Activated T-helper 17 cell treated with anti-CD3 and anti-CD28 coated beads, Interleukin-2, amount 50 U/mL, for 72 hours (primary cell): ENCODE measurements at regions not wholly inside any gene's neighbourhood (a gene's known extent, or its start where the extent isn't known, plus 50 kb on each side); places are given as distances from the start of the nearest gene placed in this dataset.

ENCODE experiments used
- ATAC-seq: fragments of 150-1000 bp; cut with Tn5 transposase; replicated peaks from 2 replicates; pipeline ENCODE4 v1.10.0; 2021; ENCODE audit warnings: mild to moderate bottlenecking, moderate library complexity
- H3K27ac Mint-ChIP-seq: one replicate; pipeline ENCODE4 v1.8.0; 2022; ENCODE audit warnings: mixed read lengths
- H3K27me3 Mint-ChIP-seq: one replicate; pipeline ENCODE4 v1.8.0; 2022; ENCODE audit warnings: mixed read lengths
- H3K36me3 Mint-ChIP-seq: one replicate; pipeline ENCODE4 v1.8.0; 2022; ENCODE audit warnings: low read depth, mild to moderate bottlenecking, mixed read lengths
- H3K4me1 Mint-ChIP-seq: one replicate; pipeline ENCODE4 v1.8.0; 2022; ENCODE audit warnings: mixed read lengths
- H3K4me3 Mint-ChIP-seq: one replicate; pipeline ENCODE4 v1.8.0; 2022; ENCODE audit warnings: mild to moderate bottlenecking, mixed read lengths
- H3K9me3 Mint-ChIP-seq: one replicate; pipeline ENCODE4 v1.8.0; 2022; ENCODE audit warnings: mixed read lengths

GRCh38 chr2:209314653-209315052 is 109.2 kb upstream of the MAP2 start:
- Mint-ChIP-seq H3K4me1 (no peaks in the 10 kb centered on the region), H3K4me3 (no peak overlapping the region), H3K9me3 (peaks cover 6% of the 10 kb centered on the region), H3K27ac (no peak overlapping the region), H3K36me3 (no peaks in the 10 kb centered on the region), H3K27me3 (no peaks in the 10 kb centered on the region)
- no peak for ATAC-seq

- no peak overlapping the region for H3K4me3 Mint-ChIP-seq
- ATAC-seq: no peak
- peaks cover 3% of the 10 kb centered on the region for H3K9me3 Mint-ChIP-seq
- H3K27me3 Mint-ChIP-seq: no peaks in the 10 kb centered on the region
- no peaks in the 10 kb centered on the region for H3K36me3 Mint-ChIP-seq
- H3K27ac Mint-ChIP-seq: no peak overlapping the region
- no peaks in the 10 kb centered on the region for H3K4me1 Mint-ChIP-seq
Measured at GRCh38 chr2:209316141-209316540, 107.7 kb upstream of the MAP2 start.

- H3K36me3 Mint-ChIP-seq: no peaks in the 10 kb centered on the region
- H3K27ac Mint-ChIP-seq: no peak overlapping the region
- no peak overlapping the region for H3K4me3 Mint-ChIP-seq
- H3K27me3 Mint-ChIP-seq: no peaks in the 10 kb centered on the region
- no peaks in the 10 kb centered on the region for H3K4me1 Mint-ChIP-seq
- ATAC-seq: no peak
- no peaks in the 10 kb centered on the region for H3K9me3 Mint-ChIP-seq
Measured at GRCh38 chr2:209321076-209321475, 102.8 kb upstream of the MAP2 start.

- no peak overlapping the region for H3K4me3 Mint-ChIP-seq
- H3K27me3 Mint-ChIP-seq: no peaks in the 10 kb centered on the region
- H3K4me1 Mint-ChIP-seq: no peaks in the 10 kb centered on the region
- no peaks in the 10 kb centered on the region for H3K36me3 Mint-ChIP-seq
- H3K9me3 Mint-ChIP-seq: no peaks in the 10 kb centered on the region
- ATAC-seq: no peak
- H3K27ac Mint-ChIP-seq: no peak overlapping the region
Measured at GRCh38 chr2:209321581-209321980, 102.3 kb upstream of the MAP2 start.

- no peak overlapping the region for H3K4me3 Mint-ChIP-seq
- no peaks in the 10 kb centered on the region for H3K27me3 Mint-ChIP-seq
- no peaks in the 10 kb centered on the region for H3K36me3 Mint-ChIP-seq
- H3K9me3 Mint-ChIP-seq: no peaks in the 10 kb centered on the region
- H3K27ac Mint-ChIP-seq: no peak overlapping the region
- no peaks in the 10 kb centered on the region for H3K4me1 Mint-ChIP-seq
- ATAC-seq: no peak
Measured at GRCh38 chr2:209322041-209322440, 101.8 kb upstream of the MAP2 start.

GRCh38 chr2:209322905-209323512 is 100.8 kb upstream of the MAP2 start:
- H3K36me3 Mint-ChIP-seq: no peaks in the 10 kb centered on the region
- no peaks in the 10 kb centered on the region for H3K4me1 Mint-ChIP-seq
- H3K9me3 Mint-ChIP-seq: no peaks in the 10 kb centered on the region
- ATAC-seq: no peak
- no peak overlapping the region for H3K27ac Mint-ChIP-seq
- H3K4me3 Mint-ChIP-seq: no peak overlapping the region
- no peaks in the 10 kb centered on the region for H3K27me3 Mint-ChIP-seq

GRCh38 chr2:209323738-209324137 is 100.1 kb upstream of the MAP2 start:
- no peak for ATAC-seq
- H3K27ac Mint-ChIP-seq: no peak overlapping the region
- H3K4me3 Mint-ChIP-seq: no peak overlapping the region
- H3K36me3 Mint-ChIP-seq: no peaks in the 10 kb centered on the region
- no peaks in the 10 kb centered on the region for H3K4me1 Mint-ChIP-seq
- no peaks in the 10 kb centered on the region for H3K9me3 Mint-ChIP-seq
- H3K27me3 Mint-ChIP-seq: no peaks in the 10 kb centered on the region

- no peak overlapping the region for H3K4me3 Mint-ChIP-seq
- no peaks in the 10 kb centered on the region for H3K36me3 Mint-ChIP-seq
- no peaks in the 10 kb centered on the region for H3K9me3 Mint-ChIP-seq
- no peaks in the 10 kb centered on the region for H3K4me1 Mint-ChIP-seq
- no peak overlapping the region for H3K27ac Mint-ChIP-seq
- H3K27me3 Mint-ChIP-seq: no peaks in the 10 kb centered on the region
- no peak for ATAC-seq
Measured at GRCh38 chr2:209324281-209324680, 99.6 kb upstream of the MAP2 start.

- Mint-ChIP-seq H3K4me3 (no peak overlapping the region), H3K27me3 (no peaks in the 10 kb centered on the region), H3K27ac (no peak overlapping the region), H3K36me3 (no peaks in the 10 kb centered on the region), H3K9me3 (no peaks in the 10 kb centered on the region), H3K4me1 (no peaks in the 10 kb centered on the region)
- ATAC-seq: no peak
Measured at GRCh38 chr2:209331291-209331844, 92.5 kb upstream of the MAP2 start.

GRCh38 chr2:209334188-209335017 is 89.4 kb upstream of the MAP2 start:
- Mint-ChIP-seq H3K4me3 (no peak overlapping the region), H3K36me3 (no peaks in the 10 kb centered on the region), H3K27me3 (no peaks in the 10 kb centered on the region), H3K9me3 (no peaks in the 10 kb centered on the region), H3K27ac (no peak overlapping the region), H3K4me1 (no peaks in the 10 kb centered on the region)
- ATAC-seq: no peak

- no peak overlapping the region for H3K27ac Mint-ChIP-seq
- no peaks in the 10 kb centered on the region for H3K36me3 Mint-ChIP-seq
- H3K27me3 Mint-ChIP-seq: no peaks in the 10 kb centered on the region
- no peaks in the 10 kb centered on the region for H3K9me3 Mint-ChIP-seq
- no peak for ATAC-seq
- H3K4me3 Mint-ChIP-seq: no peak overlapping the region
- H3K4me1 Mint-ChIP-seq: no peaks in the 10 kb centered on the region
Measured at GRCh38 chr2:209340522-209340921, 83.3 kb upstream of the MAP2 start.

GRCh38 chr2:209344349-209344748 is 79.5 kb upstream of the MAP2 start:
- H3K27ac Mint-ChIP-seq: no peak overlapping the region
- H3K36me3 Mint-ChIP-seq: no peaks in the 10 kb centered on the region
- no peaks in the 10 kb centered on the region for H3K4me1 Mint-ChIP-seq
- H3K27me3 Mint-ChIP-seq: no peaks in the 10 kb centered on the region
- H3K4me3 Mint-ChIP-seq: no peak overlapping the region
- no peaks in the 10 kb centered on the region for H3K9me3 Mint-ChIP-seq
- ATAC-seq: no peak

GRCh38 chr2:209348433-209348832 is 75.4 kb upstream of the MAP2 start:
- no peaks in the 10 kb centered on the region for H3K27me3 Mint-ChIP-seq
- no peaks in the 10 kb centered on the region for H3K36me3 Mint-ChIP-seq
- H3K4me1 Mint-ChIP-seq: no peaks in the 10 kb centered on the region
- no peak overlapping the region for H3K27ac Mint-ChIP-seq
- H3K4me3 Mint-ChIP-seq: no peak overlapping the region
- ATAC-seq: no peak
- H3K9me3 Mint-ChIP-seq: no peaks in the 10 kb centered on the region

- no peak for ATAC-seq
- Mint-ChIP-seq H3K9me3 (peaks cover 7% of the 10 kb centered on the region), H3K36me3 (no peaks in the 10 kb centered on the region), H3K27ac (no peak overlapping the region), H3K4me1 (no peaks in the 10 kb centered on the region), H3K27me3 (no peaks in the 10 kb centered on the region), H3K4me3 (no peak overlapping the region)
Measured at GRCh38 chr2:209351636-209352035, 72.2 kb upstream of the MAP2 start.

GRCh38 chr2:209358992-209359391 is 64.9 kb upstream of the MAP2 start:
- ATAC-seq: no peak
- Mint-ChIP-seq H3K27me3 (peaks cover 3% of the 10 kb centered on the region), H3K36me3 (no peaks in the 10 kb centered on the region), H3K9me3 (peaks cover 7% of the 10 kb centered on the region), H3K27ac (no peak overlapping the region), H3K4me3 (no peak overlapping the region), H3K4me1 (no peaks in the 10 kb centered on the region)
